ENCODE measurements at regions not wholly inside any gene's neighbourhood (a gene's known extent, or its start where the extent isn't known, plus 50 kb on each side); places are given as distances from the start of the nearest gene placed in this dataset.

GRCh38 chr1:94591823-94592570, 50.4 kb upstream of the F3 start:
- no peak for TF ChIP-seq CREB5 (CRISPR knock-in tag; IDR thresholded peaks at IDR 0.05; ENCODE audit: low read depth)
- no peak for TF ChIP-seq TOX (CRISPR knock-in tag; IDR thresholded peaks at IDR 0.05; ENCODE audit: borderline replicate concordance)
- TF ChIP-seq ZNF565 (CRISPR knock-in tag; conservative IDR thresholded peaks at IDR 0.05; ENCODE audit: low read depth), result no peak
- TF ChIP-seq PATZ1 (CRISPR knock-in tag; IDR thresholded peaks at IDR 0.05; ENCODE audit: borderline replicate concordance), result no peak
- TF ChIP-seq GLIS3 (CRISPR knock-in tag; IDR thresholded peaks at IDR 0.05), result no peak
- no peak for ATAC-seq
